ENCODE measurements at regions not wholly inside any gene's neighbourhood (a gene's known extent, or its start where the extent isn't known, plus 50 kb on each side); places are given as distances from the start of the nearest gene placed in this dataset.
"Not testable (repeated sequence)": the region's sequence is repeated elsewhere in the genome, so short reads cannot be mapped to it uniquely, and the experiment has no call there.

DNA sequence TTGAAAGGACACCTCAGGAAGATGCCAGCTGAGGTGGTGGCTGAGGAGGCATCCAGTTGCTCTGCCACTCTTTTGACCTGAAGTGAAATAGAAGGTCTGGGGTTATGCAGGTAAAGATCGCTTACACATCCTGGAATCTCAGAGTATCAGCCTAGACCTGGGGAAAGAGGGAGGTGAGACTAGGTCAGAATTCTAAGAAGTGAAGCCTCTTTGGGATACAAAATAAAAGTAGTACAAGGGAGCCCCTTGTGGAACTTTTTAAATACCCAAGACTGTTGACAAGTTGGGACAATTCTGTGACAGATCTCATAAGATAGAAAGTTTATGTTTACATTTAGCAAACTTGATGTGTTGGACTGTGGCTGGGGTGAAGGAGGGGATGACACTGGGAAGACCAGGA, 263.1 kb downstream of the SPRY1 start:
- Mint-ChIP-seq H3K27me3 (no peaks in the 10 kb centered on the region), H3K4me3 (no peak overlapping the region), H3K9me3 (ENCODE audit: low read depth) (peaks cover 6% of the 10 kb centered on the region), H3K36me3 (peaks cover 6% of the 10 kb centered on the region), H3K4me1 (ENCODE audit: low read depth) (peaks cover 14% of the 10 kb centered on the region), H3K27ac (no peak overlapping the region)

DNA sequence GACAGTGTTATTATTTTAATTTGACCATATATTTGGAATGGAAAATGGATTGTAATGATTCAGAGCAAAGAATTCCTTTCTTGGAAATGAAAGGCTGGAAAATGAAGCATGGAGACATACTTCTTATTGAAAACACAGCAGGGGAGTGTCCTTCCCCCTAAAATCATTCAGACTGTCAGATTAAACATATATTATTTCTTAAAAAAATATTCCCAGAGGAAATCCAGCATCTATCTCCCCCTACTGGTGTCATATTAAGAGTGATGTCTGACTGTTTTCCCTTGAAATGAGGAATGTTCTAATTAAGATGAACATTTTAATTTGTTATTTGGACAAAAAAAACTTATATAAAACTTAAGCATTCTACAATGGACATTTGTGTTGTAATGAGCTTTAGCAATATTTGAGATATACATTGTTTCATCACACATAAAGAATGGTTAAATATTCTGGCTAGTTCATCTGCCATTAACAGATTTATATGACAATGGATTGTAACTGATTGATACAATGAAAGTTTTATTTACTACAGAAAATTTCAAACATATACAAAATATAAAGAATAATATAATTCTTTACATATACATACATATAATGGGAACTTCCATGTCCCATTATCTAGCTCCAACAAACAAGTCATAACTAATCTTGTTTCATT, 264.6 kb downstream of the SPRY1 start:
- Mint-ChIP-seq H3K27ac (no peak overlapping the region), H3K4me3 (no peak overlapping the region), H3K4me1 (ENCODE audit: low read depth) (peaks cover 14% of the 10 kb centered on the region), H3K36me3 (peaks cover 6% of the 10 kb centered on the region), H3K9me3 (ENCODE audit: low read depth) (peaks cover 6% of the 10 kb centered on the region), H3K27me3 (peaks cover 3% of the 10 kb centered on the region)

DNA sequence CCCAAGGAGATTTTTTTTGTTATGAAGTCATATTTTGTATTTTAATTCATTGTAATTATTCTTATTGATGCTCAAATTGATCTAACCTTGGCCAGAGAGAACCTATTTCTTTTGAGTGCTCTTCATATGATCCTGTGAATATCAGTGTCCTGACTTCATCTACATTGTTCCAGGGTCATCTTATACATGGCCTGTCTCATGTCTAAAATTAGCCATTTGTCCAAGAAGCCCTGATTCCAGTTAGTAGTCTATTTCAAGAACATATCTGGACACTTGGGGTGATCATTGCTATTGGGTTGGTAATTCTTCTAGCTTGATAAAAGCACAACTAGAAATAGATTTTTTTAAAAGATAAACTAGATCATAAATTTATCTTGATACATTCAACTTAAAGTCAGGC, 266.2 kb downstream of the SPRY1 start:
- Mint-ChIP-seq H3K36me3 (no peaks in the 10 kb centered on the region), H3K9me3 (ENCODE audit: low read depth) (no peaks in the 10 kb centered on the region), H3K27me3 (peaks cover 3% of the 10 kb centered on the region), H3K27ac (no peak overlapping the region), H3K4me1 (ENCODE audit: low read depth) (peaks cover 5% of the 10 kb centered on the region), H3K4me3 (no peak overlapping the region)

DNA sequence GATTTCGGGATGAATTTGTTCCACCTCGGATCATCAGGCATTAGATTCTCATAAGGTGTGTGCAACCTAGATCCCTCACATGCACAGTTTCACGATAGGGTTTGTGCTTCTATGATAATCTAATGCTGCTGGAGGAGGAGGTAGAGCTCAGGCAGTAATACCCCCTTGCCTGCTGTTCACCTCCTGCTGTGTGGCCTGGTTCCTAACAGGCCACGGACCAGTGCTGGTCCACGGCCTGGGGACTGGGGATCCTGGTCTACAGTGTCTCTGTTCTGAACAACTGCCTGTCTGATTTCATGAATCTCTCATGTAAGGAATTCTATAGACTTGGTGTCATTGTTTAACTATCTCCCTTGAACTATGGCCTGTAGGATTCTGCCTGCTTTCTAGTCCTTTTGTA, 269.9 kb downstream of the SPRY1 start:
- Mint-ChIP-seq H3K4me3 (no peak overlapping the region), H3K9me3 (ENCODE audit: low read depth) (no peaks in the 10 kb centered on the region), H3K27me3 (peaks cover 8% of the 10 kb centered on the region), H3K36me3 (peaks cover 2% of the 10 kb centered on the region), H3K4me1 (ENCODE audit: low read depth) (peaks cover 2% of the 10 kb centered on the region), H3K27ac (no peak overlapping the region)

DNA sequence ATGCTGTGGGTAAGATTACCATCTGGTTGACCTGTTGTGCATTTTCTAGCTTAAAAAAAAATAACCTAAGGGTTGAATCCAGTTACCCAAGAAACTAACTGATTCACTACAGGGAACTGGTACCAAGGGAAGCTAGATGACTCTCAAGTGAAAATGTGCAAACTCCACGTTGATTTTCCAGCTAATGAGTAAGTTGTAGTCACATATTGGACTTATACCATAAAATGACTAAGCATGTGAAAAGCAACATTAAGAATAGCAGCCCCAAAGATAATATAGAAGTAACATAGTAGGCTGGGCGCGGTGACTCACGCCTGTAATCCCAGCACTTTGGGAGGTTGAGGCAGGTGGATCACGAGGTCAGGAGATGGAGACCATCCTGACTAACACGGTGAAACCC, 270.9 kb downstream of the SPRY1 start:
- Mint-ChIP-seq H3K4me1 (ENCODE audit: low read depth) (peaks cover 12% of the 10 kb centered on the region), H3K36me3 (peaks cover 2% of the 10 kb centered on the region), H3K27me3 (peaks cover 8% of the 10 kb centered on the region), H3K4me3 (no peak overlapping the region), H3K27ac (no peak overlapping the region), H3K9me3 (ENCODE audit: low read depth) (no peaks in the 10 kb centered on the region)

DNA sequence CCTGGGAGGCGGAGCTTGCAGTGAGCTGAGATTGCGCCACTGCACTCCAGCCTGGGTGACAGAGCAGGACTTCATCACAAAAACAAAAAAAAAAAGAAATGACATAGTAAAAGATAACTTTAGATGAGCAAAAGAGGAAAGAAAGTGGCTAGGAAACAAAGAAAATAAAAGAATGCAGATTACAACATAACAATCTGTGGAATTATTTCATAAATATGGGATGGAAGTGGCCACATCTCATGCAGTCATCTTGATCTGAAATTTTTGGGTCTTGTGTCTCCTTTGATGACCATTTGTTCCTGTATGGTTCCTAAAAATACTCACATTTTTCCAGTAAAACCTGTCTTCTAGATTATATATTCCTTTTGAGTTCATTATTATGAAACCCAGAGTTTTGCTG, 271.4 kb downstream of the SPRY1 start:
- Mint-ChIP-seq H3K27ac (no peak overlapping the region), H3K27me3 (peaks cover 9% of the 10 kb centered on the region), H3K9me3 (ENCODE audit: low read depth) (no peaks in the 10 kb centered on the region), H3K4me3 (no peak overlapping the region), H3K36me3 (peaks cover 2% of the 10 kb centered on the region), H3K4me1 (ENCODE audit: low read depth) (peaks cover 16% of the 10 kb centered on the region)

DNA sequence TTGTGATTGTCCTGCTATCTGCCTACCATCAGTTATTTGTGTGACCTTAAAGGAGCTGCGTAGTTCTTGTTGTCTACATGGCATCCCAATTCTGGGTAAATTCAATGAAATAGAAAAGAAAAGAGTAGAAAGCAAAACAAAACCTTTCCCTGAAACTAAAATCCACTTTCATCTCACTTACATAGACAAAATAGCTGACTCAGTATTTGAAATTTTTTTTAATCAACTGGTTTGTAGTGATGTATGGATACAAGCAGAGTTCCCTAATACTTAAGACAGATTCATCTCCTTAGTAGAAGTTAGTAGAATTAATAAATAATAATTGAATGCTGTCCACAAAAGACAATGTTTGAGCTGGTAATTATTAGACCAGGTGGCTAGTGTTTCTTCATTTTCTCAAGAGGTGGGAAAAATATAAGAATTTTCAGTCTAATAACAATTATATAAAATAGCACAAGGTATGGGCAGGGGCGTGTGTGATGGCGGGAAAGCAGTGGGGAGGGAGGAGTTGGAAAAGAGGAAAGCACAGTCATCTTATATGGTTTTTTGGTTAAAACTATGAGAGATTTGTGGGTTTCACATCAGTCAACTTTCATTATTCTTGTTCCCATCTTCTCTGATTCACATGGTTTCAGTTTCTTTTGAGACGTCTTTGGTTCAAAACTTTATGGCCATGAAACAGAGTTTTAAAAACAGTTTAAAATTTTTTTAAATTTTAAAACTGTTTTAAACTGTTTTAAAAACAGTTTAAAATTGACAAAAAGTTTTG, 275.2 kb downstream of the SPRY1 start:
- peaks cover 2% of the 10 kb centered on the region for H3K36me3 Mint-ChIP-seq
- H3K27ac Mint-ChIP-seq = no peak overlapping the region
- H3K4me1 Mint-ChIP-seq (ENCODE audit: low read depth) = peaks cover 22% of the 10 kb centered on the region
- peaks cover 11% of the 10 kb centered on the region for H3K27me3 Mint-ChIP-seq
- H3K9me3 Mint-ChIP-seq (ENCODE audit: low read depth) = no peaks in the 10 kb centered on the region
- H3K4me3 Mint-ChIP-seq = no peak overlapping the region

DNA sequence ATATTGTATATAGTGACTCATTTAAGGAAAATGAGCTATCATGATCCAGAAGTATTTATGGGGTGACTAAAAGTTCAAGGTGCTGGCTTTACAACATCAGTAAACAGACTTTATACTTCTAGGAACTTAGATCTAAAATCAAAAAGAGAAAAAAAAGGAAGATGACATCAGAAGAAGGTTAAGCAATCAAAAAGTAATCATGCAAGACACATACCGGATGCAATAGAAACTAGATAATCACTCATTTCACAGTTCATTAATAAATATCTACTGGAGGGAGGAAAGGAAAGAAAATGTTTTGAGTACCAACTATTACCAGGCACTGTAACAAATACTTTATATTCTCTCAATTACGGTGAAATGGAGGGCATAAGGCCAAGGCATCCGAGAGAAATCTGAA, 276.4 kb downstream of the SPRY1 start:
- H3K4me3 Mint-ChIP-seq = no peak overlapping the region
- no peaks in the 10 kb centered on the region for H3K9me3 Mint-ChIP-seq (ENCODE audit: low read depth)
- H3K27me3 Mint-ChIP-seq = peaks cover 11% of the 10 kb centered on the region
- H3K27ac Mint-ChIP-seq = peak overlapping the region; percentile 25
- peaks cover 2% of the 10 kb centered on the region for H3K36me3 Mint-ChIP-seq
- peaks cover 22% of the 10 kb centered on the region for H3K4me1 Mint-ChIP-seq (ENCODE audit: low read depth)

- Mint-ChIP-seq H3K27ac (no peak overlapping the region), H3K4me1 (ENCODE audit: low read depth) (peaks cover 22% of the 10 kb centered on the region), H3K9me3 (ENCODE audit: low read depth) (no peaks in the 10 kb centered on the region), H3K4me3 (no peak overlapping the region), H3K27me3 (peaks cover 8% of the 10 kb centered on the region), H3K36me3 (no peaks in the 10 kb centered on the region)
Observed at GRCh38 chr4:123673971-123674370, 277.4 kb downstream of the SPRY1 start.

DNA sequence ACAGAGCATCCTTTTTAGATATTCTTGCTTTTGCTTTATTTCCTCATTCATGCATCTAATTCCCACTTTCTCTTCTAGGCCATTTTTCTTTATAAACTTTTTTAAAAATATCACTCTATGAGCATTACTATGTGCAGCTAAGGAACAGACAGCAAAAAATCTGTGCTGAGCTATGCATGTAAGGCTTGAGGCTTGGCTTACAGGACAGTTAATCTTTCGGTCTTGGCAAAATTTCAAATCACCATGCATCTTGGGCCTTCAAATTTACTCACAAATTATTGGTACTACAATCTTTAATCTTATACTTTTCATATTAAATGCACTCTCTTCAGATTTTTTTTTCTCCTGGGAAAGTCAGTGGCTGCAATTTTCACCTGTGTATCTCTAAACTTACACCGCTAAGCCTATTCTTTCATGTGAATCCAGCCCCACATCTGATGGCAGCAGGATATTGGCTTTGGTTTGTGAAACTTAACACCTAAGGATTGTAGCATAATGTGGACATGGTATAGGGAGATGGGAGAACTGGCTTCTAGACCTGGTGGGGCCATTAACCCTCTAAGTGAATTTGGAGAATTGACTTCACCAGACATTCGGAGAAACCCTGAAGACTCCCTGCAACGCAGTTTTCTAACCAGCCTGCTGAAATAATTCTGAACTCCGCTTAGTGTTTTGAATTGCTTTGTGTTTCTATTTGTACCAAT, 278.3 kb downstream of the SPRY1 start:
- Mint-ChIP-seq H3K9me3 (ENCODE audit: low read depth) (no peaks in the 10 kb centered on the region), H3K4me3 (no peak overlapping the region), H3K27me3 (peaks cover 6% of the 10 kb centered on the region)

DNA sequence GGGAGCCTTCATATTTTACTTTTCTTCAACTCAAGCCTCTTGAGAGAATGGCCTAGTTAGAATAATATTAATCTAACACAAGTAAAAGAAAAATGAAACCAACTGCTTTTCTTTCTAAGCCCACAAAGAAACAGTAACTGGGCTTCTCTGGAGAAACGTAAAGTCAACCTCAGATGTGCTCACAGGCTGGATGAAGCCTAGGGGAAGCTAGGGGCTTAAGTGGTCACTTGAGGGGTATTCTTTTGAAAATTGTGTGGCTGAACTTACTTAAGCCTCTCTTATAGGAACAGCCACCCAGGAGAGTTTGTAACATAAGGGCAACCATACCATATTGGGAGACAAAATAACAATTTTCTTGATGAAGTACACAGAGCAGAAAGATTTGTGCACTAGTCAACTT, 279.0 kb downstream of the SPRY1 start:
- Mint-ChIP-seq H3K9me3 (ENCODE audit: low read depth) (no peaks in the 10 kb centered on the region), H3K27ac (no peak overlapping the region), H3K4me1 (ENCODE audit: low read depth) (peaks cover 22% of the 10 kb centered on the region), H3K27me3 (peaks cover 6% of the 10 kb centered on the region), H3K36me3 (no peaks in the 10 kb centered on the region), H3K4me3 (no peak overlapping the region)

More for the DNA sequence above, 278.3 kb downstream of the SPRY1 start:
- no peaks in the 10 kb centered on the region for H3K36me3 Mint-ChIP-seq
- peaks cover 22% of the 10 kb centered on the region for H3K4me1 Mint-ChIP-seq (ENCODE audit: low read depth)
- no peak overlapping the region for H3K27ac Mint-ChIP-seq

- Mint-ChIP-seq H3K36me3 (no peaks in the 10 kb centered on the region), H3K27me3 (peaks cover 6% of the 10 kb centered on the region), H3K27ac (no peak overlapping the region), H3K4me1 (ENCODE audit: low read depth) (peaks cover 21% of the 10 kb centered on the region), H3K4me3 (no peak overlapping the region), H3K9me3 (ENCODE audit: low read depth) (no peaks in the 10 kb centered on the region)
Observed at GRCh38 chr4:123676071-123676889, 279.7 kb downstream of the SPRY1 start.

- Mint-ChIP-seq H3K4me1 (ENCODE audit: low read depth) (peaks cover 16% of the 10 kb centered on the region), H3K27me3 (peaks cover 6% of the 10 kb centered on the region), H3K9me3 (ENCODE audit: low read depth) (no peaks in the 10 kb centered on the region), H3K27ac (no peak overlapping the region), H3K36me3 (no peaks in the 10 kb centered on the region), H3K4me3 (no peak overlapping the region)
Observed at GRCh38 chr4:123676890-123677229, 280.3 kb downstream of the SPRY1 start.

DNA sequence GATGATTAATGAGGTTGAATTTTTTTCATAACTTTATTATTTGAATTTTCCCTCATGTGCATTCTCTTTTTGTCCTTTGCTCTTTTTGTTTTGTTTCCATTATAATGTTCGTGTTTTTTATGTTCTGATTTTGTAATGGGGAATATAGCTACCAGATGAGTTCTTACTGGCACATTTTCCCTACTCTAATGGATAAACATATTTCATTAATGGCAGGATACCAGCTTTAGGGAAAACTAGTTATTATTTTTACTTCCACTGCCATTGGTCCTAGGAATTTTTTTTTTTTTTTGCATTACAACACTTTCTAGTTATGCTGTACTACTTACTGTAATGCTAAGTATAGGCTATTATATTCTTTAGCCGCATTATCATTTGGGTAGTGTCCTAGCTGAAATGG, 286.3 kb downstream of the SPRY1 start:
- H3K27ac Mint-ChIP-seq = no peak overlapping the region
- H3K4me3 Mint-ChIP-seq = no peak overlapping the region
- no peaks in the 10 kb centered on the region for H3K4me1 Mint-ChIP-seq (ENCODE audit: low read depth)
- peaks cover 2% of the 10 kb centered on the region for H3K27me3 Mint-ChIP-seq
- no peaks in the 10 kb centered on the region for H3K9me3 Mint-ChIP-seq (ENCODE audit: low read depth)
- H3K36me3 Mint-ChIP-seq = no peaks in the 10 kb centered on the region

- not testable (repeated sequence) for H3K4me3 Mint-ChIP-seq; H3K27ac Mint-ChIP-seq; H3K4me1 Mint-ChIP-seq (ENCODE audit: low read depth); H3K27me3 Mint-ChIP-seq; H3K9me3 Mint-ChIP-seq (ENCODE audit: low read depth); H3K36me3 Mint-ChIP-seq
Observed at GRCh38 chr4:123684937-123685336, 288.3 kb downstream of the SPRY1 start.

Data from activated naive CD8-positive, alpha-beta T cell (primary cell).